Kidney epithelial cell (primary cell): ENCODE measurements at regions not wholly inside any gene's neighbourhood (a gene's known extent, or its start where the extent isn't known, plus 50 kb on each side); places are given as distances from the start of the nearest gene placed in this dataset.

ENCODE experiments used
- DNase-seq: peaks from one replicate; pipeline ENCODE4 v3.0.0-alpha.2; 2010; ENCODE audit warnings: low read depth
- H3K27me3 ChIP-seq: 2 replicates; pipeline ENCODE4 v1.6.0; 2011; ENCODE audit warnings: low read length; ENCODE audit not compliant: control insufficient read depth, insufficient read depth
- H3K36me3 ChIP-seq: 2 replicates; pipeline ENCODE4 v1.5.1; 2011; ENCODE audit warnings: low read length; ENCODE audit not compliant: control insufficient read depth, insufficient read depth
- H3K4me3 ChIP-seq: 2 replicates; pipeline ENCODE4 v1.5.1; 2011; ENCODE audit warnings: low read depth, mild to moderate bottlenecking, control low read depth, low read length
- TF ChIP-seq, protein P1 (sequence below): IDR thresholded peaks from 2 replicates; pipeline ENCODE4 v1.5.1; 2011; ENCODE audit warnings: mild to moderate bottlenecking, moderate library complexity, low read length, control low read depth, inconsistent platforms; ENCODE audit not compliant: insufficient read depth, poor library complexity, severe bottlenecking

DNA sequence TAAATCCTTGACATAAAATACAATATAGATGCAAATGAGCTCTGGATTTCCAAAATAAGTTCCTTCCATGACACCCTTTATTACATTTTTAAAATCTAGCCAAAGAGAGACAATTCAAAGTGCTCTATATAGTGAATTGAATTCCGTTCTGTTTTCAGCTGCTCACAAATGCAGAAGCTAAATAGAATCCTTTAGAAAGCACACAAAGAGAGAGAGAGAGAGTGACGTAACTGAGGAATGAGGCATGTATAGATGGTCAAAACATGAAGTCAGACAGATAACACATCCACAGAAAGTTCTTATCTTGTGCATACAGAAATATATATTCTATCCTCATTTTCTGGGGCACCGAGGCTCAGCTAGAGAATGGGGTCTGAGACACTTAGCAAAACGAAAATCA is 344.7 kb upstream of the NETO1 start:
- no peaks in the 10 kb centered on the region for H3K27me3 ChIP-seq
- TF ChIP-seq, protein P1, sequence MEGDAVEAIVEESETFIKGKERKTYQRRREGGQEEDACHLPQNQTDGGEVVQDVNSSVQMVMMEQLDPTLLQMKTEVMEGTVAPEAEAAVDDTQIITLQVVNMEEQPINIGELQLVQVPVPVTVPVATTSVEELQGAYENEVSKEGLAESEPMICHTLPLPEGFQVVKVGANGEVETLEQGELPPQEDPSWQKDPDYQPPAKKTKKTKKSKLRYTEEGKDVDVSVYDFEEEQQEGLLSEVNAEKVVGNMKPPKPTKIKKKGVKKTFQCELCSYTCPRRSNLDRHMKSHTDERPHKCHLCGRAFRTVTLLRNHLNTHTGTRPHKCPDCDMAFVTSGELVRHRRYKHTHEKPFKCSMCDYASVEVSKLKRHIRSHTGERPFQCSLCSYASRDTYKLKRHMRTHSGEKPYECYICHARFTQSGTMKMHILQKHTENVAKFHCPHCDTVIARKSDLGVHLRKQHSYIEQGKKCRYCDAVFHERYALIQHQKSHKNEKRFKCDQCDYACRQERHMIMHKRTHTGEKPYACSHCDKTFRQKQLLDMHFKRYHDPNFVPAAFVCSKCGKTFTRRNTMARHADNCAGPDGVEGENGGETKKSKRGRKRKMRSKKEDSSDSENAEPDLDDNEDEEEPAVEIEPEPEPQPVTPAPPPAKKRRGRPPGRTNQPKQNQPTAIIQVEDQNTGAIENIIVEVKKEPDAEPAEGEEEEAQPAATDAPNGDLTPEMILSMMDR = no peak
- H3K4me3 ChIP-seq = no peak overlapping the region
- no peaks in the 10 kb centered on the region for H3K36me3 ChIP-seq
- no peak for DNase-seq

DNA sequence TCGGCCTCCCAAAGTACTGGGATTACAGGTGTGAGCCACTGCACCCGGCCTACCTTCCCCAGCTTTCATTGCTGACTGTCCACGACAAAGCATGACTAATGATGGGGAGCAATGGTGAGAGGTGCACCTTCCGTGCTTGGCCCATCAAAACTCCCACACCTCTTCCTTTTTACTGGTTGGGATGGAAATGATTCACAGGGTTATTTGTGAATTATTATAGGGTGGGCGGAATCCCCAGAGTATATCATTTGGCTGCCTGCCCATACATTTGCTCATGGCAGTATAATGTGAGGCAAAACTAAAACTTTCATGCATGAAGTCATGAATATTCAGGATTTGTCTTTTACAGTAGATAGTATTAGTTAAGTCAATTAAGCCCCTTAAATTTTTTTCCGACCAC is 334.2 kb upstream of the NETO1 start:
- TF ChIP-seq, protein P1 = no peak
- Histone ChIP-seq H3K27me3 (no peaks in the 10 kb centered on the region), H3K36me3 (no peaks in the 10 kb centered on the region), H3K4me3 (no peak overlapping the region)
- DNase-seq = no peak

DNA sequence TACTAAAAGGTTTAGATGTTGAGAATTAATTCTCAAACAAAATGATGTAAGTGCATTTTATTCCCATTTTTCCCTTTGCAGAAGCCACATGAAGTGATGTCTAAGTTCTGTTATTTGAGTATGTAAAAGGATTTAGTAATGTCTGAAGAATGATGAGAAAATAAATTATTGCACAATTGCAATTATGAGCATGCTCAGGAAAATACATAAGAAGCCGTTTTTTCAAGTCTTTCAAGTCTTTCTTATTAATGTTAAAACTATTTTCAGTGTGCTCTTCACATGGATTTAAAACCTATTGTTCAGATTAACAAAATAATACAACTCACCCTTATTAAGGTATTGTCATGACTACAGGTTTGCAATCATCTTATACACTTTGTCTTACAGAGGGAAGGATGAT is 331.4 kb upstream of the NETO1 start:
- TF ChIP-seq, protein P1 = no peak
- no peak for DNase-seq
- no peak overlapping the region for H3K4me3 ChIP-seq
- H3K27me3 ChIP-seq = no peaks in the 10 kb centered on the region
- no peaks in the 10 kb centered on the region for H3K36me3 ChIP-seq

- Histone ChIP-seq H3K27me3 (no peaks in the 10 kb centered on the region), H3K4me3 (no peak overlapping the region), H3K36me3 (no peaks in the 10 kb centered on the region)
- TF ChIP-seq, protein P1 = no peak
- DNase-seq = no peak
Measured at GRCh38 chr18:73189718-73190117, 321.9 kb upstream of the NETO1 start.

DNA sequence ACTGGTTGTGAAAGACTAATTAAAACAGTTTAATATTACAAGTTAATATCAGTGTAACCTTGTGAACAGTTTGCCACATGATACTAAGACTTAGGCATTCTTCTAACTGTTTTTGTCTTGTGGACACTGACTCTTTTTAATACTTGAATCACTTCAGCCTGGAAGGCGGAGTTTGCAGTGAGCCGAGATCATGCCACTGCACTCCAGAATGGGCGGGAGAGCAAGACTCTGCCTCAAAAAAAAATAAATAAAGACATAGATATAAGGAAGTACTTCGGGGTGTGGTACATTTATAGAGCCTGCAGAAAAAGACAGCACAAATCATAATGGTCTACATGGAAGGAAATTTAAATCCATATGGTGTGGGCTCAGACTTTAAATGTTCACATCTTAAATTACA is 300.4 kb upstream of the NETO1 start:
- no peak for DNase-seq
- TF ChIP-seq, protein P1 = no peak
- no peak overlapping the region for H3K4me3 ChIP-seq
- no peaks in the 10 kb centered on the region for H3K27me3 ChIP-seq
- no peaks in the 10 kb centered on the region for H3K36me3 ChIP-seq

DNA sequence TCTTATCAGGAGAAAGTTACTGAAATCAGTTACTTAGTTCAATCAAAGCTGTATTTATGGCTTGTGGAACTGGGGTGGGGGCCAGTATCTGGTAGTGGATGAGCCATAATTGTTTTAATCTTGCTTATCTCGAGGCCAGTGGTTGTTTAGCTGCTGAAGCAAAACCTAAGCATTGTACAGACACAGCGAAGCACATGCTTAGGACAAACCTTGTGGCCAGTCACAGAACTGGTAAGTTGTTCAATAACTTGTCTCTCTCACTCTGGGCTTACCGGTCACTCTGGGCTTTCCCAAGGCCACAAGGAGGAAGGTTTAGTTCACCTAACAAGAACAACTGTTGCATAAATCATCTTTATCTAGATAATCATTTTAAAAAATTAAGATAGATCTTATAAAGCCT is 296.6 kb upstream of the NETO1 start:
- Histone ChIP-seq H3K27me3 (no peaks in the 10 kb centered on the region), H3K36me3 (no peaks in the 10 kb centered on the region), H3K4me3 (no peak overlapping the region)
- TF ChIP-seq, protein P1 = no peak
- DNase-seq = no peak
